SU-DHL-6 (cell line): ENCODE measurements at regions not wholly inside any gene's neighbourhood (a gene's known extent, or its start where the extent isn't known, plus 50 kb on each side); places are given as distances from the start of the nearest gene placed in this dataset.

Experiments
- EZH2phosphoT487 ChIP-seq: fragments of 200-600 bp; sonication (generic), shearing (Covaris generic); conservative IDR thresholded peaks from 2 replicates; pipeline ENCODE4 v1.6.1; 2018; ENCODE audit warnings: mild to moderate bottlenecking, antibody characterized with exemption, low read length, moderate library complexity, mixed read lengths
- TF ChIP-seq, protein P1 (sequence below): fragments of 200-600 bp; sonication (generic); IDR thresholded peaks from one replicate; pipeline ENCODE4 v1.5.1; 2017; ENCODE audit warnings: antibody characterized with exemption, mild to moderate bottlenecking, low read length, moderate library complexity; ENCODE audit not compliant: insufficient read depth, poor library complexity, severe bottlenecking

DNA sequence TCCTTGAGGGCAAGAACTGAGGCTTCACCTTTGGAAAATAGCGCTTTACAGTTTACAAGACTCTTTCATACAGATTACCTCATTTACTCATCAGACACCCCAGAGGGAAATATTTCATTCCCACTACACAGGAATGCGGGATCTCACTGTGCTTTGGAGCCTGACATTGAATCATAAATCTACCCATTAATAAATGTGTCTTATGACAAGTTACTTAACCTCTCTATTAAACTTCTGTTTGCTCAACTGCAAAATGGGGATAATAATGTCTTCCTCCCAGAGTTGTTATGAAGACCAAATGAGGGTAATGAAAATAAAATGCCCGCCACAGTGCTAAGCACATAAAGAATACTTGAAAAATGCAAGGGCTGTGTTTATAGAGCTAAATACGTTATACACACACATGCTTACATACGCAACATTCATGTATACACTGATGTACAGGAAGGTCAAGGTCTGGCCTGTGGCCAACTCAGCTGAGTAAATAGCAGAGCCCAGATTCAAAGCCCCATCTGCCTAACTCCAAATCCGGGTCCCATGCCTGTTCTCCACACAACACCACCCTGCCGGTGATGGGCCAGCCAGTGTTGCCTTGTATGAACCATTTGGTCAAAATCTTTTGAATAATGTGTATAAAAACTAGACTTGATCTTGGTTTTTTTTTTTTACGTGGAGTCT is 56.6 kb upstream of the CALM2 start:
- TF ChIP-seq, protein P1, sequence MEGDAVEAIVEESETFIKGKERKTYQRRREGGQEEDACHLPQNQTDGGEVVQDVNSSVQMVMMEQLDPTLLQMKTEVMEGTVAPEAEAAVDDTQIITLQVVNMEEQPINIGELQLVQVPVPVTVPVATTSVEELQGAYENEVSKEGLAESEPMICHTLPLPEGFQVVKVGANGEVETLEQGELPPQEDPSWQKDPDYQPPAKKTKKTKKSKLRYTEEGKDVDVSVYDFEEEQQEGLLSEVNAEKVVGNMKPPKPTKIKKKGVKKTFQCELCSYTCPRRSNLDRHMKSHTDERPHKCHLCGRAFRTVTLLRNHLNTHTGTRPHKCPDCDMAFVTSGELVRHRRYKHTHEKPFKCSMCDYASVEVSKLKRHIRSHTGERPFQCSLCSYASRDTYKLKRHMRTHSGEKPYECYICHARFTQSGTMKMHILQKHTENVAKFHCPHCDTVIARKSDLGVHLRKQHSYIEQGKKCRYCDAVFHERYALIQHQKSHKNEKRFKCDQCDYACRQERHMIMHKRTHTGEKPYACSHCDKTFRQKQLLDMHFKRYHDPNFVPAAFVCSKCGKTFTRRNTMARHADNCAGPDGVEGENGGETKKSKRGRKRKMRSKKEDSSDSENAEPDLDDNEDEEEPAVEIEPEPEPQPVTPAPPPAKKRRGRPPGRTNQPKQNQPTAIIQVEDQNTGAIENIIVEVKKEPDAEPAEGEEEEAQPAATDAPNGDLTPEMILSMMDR, result no peak
- no peak for TF ChIP-seq EZH2phosphoT487
